ENCODE measurements at regions not wholly inside any gene's neighbourhood (a gene's known extent, or its start where the extent isn't known, plus 50 kb on each side); places are given as distances from the start of the nearest gene placed in this dataset.
"Not testable (repeated sequence)": the region's sequence is repeated elsewhere in the genome, so short reads cannot be mapped to it uniquely, and the experiment has no call there.

- no peak for DNase-seq
Measured at GRCh38 chr14:89484051-89484844, 67.2 kb upstream of the FOXN3 start.

GRCh38 chr14:89481196-89481595 lies 64.2 kb upstream of the FOXN3 start:
- no peak for DNase-seq

GRCh38 chr14:89480278-89480677 lies 63.2 kb upstream of the FOXN3 start:
- DNase-seq: no peak

- no peak for DNase-seq
Measured at GRCh38 chr14:89479802-89480201, 62.8 kb upstream of the FOXN3 start.

GRCh38 chr14:89477391-89477790 lies 60.4 kb upstream of the FOXN3 start:
- no peak for DNase-seq

GRCh38 chr14:89476354-89476896 lies 59.4 kb upstream of the FOXN3 start:
- DNase-seq: no peak

- no peak for DNase-seq
Measured at GRCh38 chr14:89474464-89474863, 57.4 kb upstream of the FOXN3 start.

- no peak for DNase-seq
Measured at GRCh38 chr14:89473989-89474388, 57.0 kb upstream of the FOXN3 start.

- no peak for DNase-seq
Measured at GRCh38 chr14:89473569-89473968, 56.5 kb upstream of the FOXN3 start.

- no peak for DNase-seq
Measured at GRCh38 chr14:89470401-89470800, 53.4 kb upstream of the FOXN3 start.

GRCh38 chr14:89469210-89470198 lies 52.5 kb upstream of the FOXN3 start:
- DNase-seq: no peak

GRCh38 chr14:89468566-89468965 lies 51.5 kb upstream of the FOXN3 start:
- no peak for DNase-seq

- not testable (repeated sequence) for DNase-seq
Measured at GRCh38 chr14:89468030-89468429, 51.0 kb upstream of the FOXN3 start.

- DNase-seq: no peak
Measured at GRCh38 chr14:89466944-89467343, 49.9 kb upstream of the FOXN3 start.
